HL-60 (cell line): ENCODE measurements at regions not wholly inside any gene's neighbourhood (a gene's known extent, or its start where the extent isn't known, plus 50 kb on each side); places are given as distances from the start of the nearest gene placed in this dataset.

Source experiments
- DNase-seq, 2 experiments: peaks; one replicate each; pipeline ENCODE4 v3.0.0-alpha.2; 2010 to 2020; ENCODE audit warnings: low read depth in 1 of 2, low spot score in 1 of 2
- H3K27ac ChIP-seq: fragments of 250-450 bp; sonication (Bioruptor Pico); replicated peaks from 2 replicates; pipeline ENCODE4 v1.5.1; 2020; ENCODE audit warnings: mild to moderate bottlenecking, moderate library complexity
- H3K27me3 ChIP-seq: fragments of 250-450 bp; sonication (Bioruptor Pico); 2 replicates; pipeline ENCODE4 v1.5.1; 2021; ENCODE audit warnings: mild to moderate bottlenecking, moderate library complexity; ENCODE audit not compliant: insufficient read depth, poor library complexity, severe bottlenecking
- H3K4me3 ChIP-seq: replicated peaks from 2 replicates; pipeline ENCODE4 v1.5.1; 2011; ENCODE audit warnings: mild to moderate bottlenecking, control low read depth, low read length; ENCODE audit not compliant: insufficient read depth
- GABPA ChIP-seq: IDR thresholded peaks from 2 replicates; pipeline ENCODE4 v1.6.1; 2012; ENCODE audit warnings: low read depth
- POLR2AphosphoS5 ChIP-seq: IDR thresholded peaks from 2 replicates; pipeline ENCODE4 v1.6.1; 2012; ENCODE audit warnings: low read depth
- SPI1 ChIP-seq: IDR thresholded peaks from 2 replicates; pipeline ENCODE4 v1.6.1; 2012; ENCODE audit warnings: low read depth, mild to moderate bottlenecking, borderline replicate concordance
- TF ChIP-seq, protein P1 (sequence below): IDR thresholded peaks from 2 replicates; pipeline ENCODE4 v1.6.1; 2012; ENCODE audit warnings: low read depth; ENCODE audit not compliant: insufficient replicate concordance
- TF ChIP-seq, protein P2 (sequence below): IDR thresholded peaks from one replicate; pipeline ENCODE4 v1.5.1; 2011; ENCODE audit warnings: low read length, control low read depth, inconsistent platforms; ENCODE audit not compliant: insufficient read depth

- Histone ChIP-seq H3K27ac (no peak overlapping the region), H3K27me3 (no peaks in the 10 kb centered on the region), H3K4me3 (no peak overlapping the region)
- no peak for DNase-seq
- TF ChIP-seq, protein P1, sequence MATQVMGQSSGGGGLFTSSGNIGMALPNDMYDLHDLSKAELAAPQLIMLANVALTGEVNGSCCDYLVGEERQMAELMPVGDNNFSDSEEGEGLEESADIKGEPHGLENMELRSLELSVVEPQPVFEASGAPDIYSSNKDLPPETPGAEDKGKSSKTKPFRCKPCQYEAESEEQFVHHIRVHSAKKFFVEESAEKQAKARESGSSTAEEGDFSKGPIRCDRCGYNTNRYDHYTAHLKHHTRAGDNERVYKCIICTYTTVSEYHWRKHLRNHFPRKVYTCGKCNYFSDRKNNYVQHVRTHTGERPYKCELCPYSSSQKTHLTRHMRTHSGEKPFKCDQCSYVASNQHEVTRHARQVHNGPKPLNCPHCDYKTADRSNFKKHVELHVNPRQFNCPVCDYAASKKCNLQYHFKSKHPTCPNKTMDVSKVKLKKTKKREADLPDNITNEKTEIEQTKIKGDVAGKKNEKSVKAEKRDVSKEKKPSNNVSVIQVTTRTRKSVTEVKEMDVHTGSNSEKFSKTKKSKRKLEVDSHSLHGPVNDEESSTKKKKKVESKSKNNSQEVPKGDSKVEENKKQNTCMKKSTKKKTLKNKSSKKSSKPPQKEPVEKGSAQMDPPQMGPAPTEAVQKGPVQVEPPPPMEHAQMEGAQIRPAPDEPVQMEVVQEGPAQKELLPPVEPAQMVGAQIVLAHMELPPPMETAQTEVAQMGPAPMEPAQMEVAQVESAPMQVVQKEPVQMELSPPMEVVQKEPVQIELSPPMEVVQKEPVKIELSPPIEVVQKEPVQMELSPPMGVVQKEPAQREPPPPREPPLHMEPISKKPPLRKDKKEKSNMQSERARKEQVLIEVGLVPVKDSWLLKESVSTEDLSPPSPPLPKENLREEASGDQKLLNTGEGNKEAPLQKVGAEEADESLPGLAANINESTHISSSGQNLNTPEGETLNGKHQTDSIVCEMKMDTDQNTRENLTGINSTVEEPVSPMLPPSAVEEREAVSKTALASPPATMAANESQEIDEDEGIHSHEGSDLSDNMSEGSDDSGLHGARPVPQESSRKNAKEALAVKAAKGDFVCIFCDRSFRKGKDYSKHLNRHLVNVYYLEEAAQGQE, result no peak
- peak; percentile 45; the same call in 1 of the 2 replicates for TF ChIP-seq SPI1
- TF ChIP-seq, protein P2, sequence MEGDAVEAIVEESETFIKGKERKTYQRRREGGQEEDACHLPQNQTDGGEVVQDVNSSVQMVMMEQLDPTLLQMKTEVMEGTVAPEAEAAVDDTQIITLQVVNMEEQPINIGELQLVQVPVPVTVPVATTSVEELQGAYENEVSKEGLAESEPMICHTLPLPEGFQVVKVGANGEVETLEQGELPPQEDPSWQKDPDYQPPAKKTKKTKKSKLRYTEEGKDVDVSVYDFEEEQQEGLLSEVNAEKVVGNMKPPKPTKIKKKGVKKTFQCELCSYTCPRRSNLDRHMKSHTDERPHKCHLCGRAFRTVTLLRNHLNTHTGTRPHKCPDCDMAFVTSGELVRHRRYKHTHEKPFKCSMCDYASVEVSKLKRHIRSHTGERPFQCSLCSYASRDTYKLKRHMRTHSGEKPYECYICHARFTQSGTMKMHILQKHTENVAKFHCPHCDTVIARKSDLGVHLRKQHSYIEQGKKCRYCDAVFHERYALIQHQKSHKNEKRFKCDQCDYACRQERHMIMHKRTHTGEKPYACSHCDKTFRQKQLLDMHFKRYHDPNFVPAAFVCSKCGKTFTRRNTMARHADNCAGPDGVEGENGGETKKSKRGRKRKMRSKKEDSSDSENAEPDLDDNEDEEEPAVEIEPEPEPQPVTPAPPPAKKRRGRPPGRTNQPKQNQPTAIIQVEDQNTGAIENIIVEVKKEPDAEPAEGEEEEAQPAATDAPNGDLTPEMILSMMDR, result no peak
- TF ChIP-seq GABPA, result no peak
- TF ChIP-seq POLR2AphosphoS5, result no peak
Measured at GRCh38 chr16:8476824-8477223, 113.5 kb downstream of the TMEM114 start.

GRCh38 chr16:8474587-8474986 lies 115.7 kb downstream of the TMEM114 start:
- Histone ChIP-seq H3K27me3 (no peaks in the 10 kb centered on the region), H3K27ac (no peak overlapping the region), H3K4me3 (no peak overlapping the region)
- TF ChIP-seq SPI1, result no peak
- no peak for TF ChIP-seq GABPA
- no peak for TF ChIP-seq POLR2AphosphoS5
- TF ChIP-seq, protein P1, result no peak
- DNase-seq, result no peak

DNA sequence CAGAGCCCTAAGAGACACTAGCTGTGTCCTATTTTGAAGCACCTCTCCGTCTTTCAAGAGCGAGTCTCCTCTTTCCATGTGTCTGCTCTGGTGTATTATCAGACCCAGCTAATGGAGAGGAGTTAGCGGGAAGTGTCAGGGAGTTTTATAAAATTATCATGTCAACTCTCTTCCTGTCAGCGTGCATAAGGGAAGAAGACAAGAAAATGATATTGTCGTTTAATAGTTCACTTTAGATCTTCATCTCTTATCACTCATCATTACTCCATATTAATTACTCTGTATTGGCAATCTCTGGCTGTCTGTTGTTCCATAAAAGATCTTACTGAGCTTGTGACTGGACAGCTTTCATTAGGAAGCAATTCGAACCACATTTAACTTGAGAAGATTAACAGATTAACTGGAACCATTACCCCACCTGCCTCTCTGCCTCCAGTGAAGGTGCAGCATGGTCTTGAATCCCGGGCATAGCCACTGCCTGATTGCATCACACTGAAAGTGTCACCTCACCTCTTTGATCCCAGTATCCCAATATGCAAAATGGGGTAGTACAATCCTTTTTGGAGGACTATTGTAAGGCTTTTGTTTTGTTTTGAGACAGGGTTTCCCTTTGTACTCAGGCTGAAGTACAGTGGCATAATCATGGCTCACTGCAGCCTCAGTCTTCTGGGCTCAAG lies 121.1 kb downstream of the TMEM114 start:
- Histone ChIP-seq H3K4me3 (no peak overlapping the region), H3K27ac (no peak overlapping the region), H3K27me3 (no peaks in the 10 kb centered on the region)
- TF ChIP-seq, protein P2, result no peak
- TF ChIP-seq, protein P1, result no peak
- TF ChIP-seq POLR2AphosphoS5, result no peak
- no peak for TF ChIP-seq SPI1
- TF ChIP-seq GABPA, result no peak
- DNase-seq, result no peak
